CD14-positive monocyte (primary cell): ENCODE measurements at regions not wholly inside any gene's neighbourhood (a gene's known extent, or its start where the extent isn't known, plus 50 kb on each side); places are given as distances from the start of the nearest gene placed in this dataset.

Experiments used
- DNase-seq, 3 donors: peaks; one replicate each; pipeline ENCODE4 v3.0.0-alpha.2; 2011 to 2022
- H2AFZ ChIP-seq: 2 replicates; pipeline ENCODE4 v1.6.0; 2012; ENCODE audit warnings: mild to moderate bottlenecking, low read depth, low read length, inconsistent platforms; ENCODE audit not compliant: insufficient read depth, poor library complexity, severe bottlenecking
- H3K27ac ChIP-seq, 2 donors: 1 replicate in 1 of 2; 2 replicates in 1 of 2; pipeline ENCODE4 v1.5.1; 2012 to 2013; ENCODE audit warnings: low read length in 2 of 2, control low read depth in 1 of 2, inconsistent platforms in 1 of 2, low read depth in 1 of 2, mild to moderate bottlenecking in 1 of 2
- H3K27me3 ChIP-seq, 2 donors: one replicate each; pipeline versions ENCODE4 v1.6.0 to v1.6.1; 2011 to 2013; ENCODE audit warnings: low read length in 2 of 2; ENCODE audit not compliant: control insufficient read depth in 2 of 2, insufficient read depth in 2 of 2
- H3K36me3 ChIP-seq, 2 donors: replicated peaks in 1 of 2; 1 replicate in 1 of 2; 2 replicates in 1 of 2; pipeline versions ENCODE4 v1.5.1 to v1.6.1; 2012 to 2013; ENCODE audit warnings: low read length in 2 of 2, control low read depth in 1 of 2, inconsistent platforms in 1 of 2, mild to moderate bottlenecking in 1 of 2; ENCODE audit not compliant: insufficient read depth in 2 of 2, control insufficient read depth in 1 of 2
- H3K4me1 ChIP-seq, 2 donors: 1 replicate in 1 of 2; 2 replicates in 1 of 2; pipeline versions ENCODE4 v1.5.1 to v1.6.1; 2012 to 2013; ENCODE audit warnings: low read length in 2 of 2, control low read depth in 1 of 2, inconsistent platforms in 1 of 2, mild to moderate bottlenecking in 1 of 2, moderate library complexity in 1 of 2; ENCODE audit not compliant: insufficient read depth in 2 of 2, control insufficient read depth in 1 of 2
- H3K4me2 ChIP-seq: replicated peaks from 2 replicates; pipeline ENCODE3; 2012; ENCODE audit warnings: low read length, moderate library complexity, mild to moderate bottlenecking; ENCODE audit not compliant: poor library complexity, severe bottlenecking; ENCODE audit errors: extremely low read depth
- H3K4me3 ChIP-seq, 3 experiments: fragments of 200-600 bp in 1 of 3; sonication (generic) in 1 of 3; replicated peaks in 1 of 3; 1 replicate in 2 of 3; 2 replicates in 1 of 3; pipeline ENCODE4 v1.5.1; 2011 to 2013; ENCODE audit warnings: low read length in 3 of 3, mild to moderate bottlenecking in 3 of 3, control low read depth in 2 of 3, low read depth in 2 of 3, inconsistent platforms in 1 of 3, moderate library complexity in 1 of 3
- H3K79me2 ChIP-seq: 2 replicates; pipeline ENCODE4 v1.6.0; 2012; ENCODE audit warnings: mild to moderate bottlenecking, control low read depth, inconsistent platforms, low read length, moderate library complexity; ENCODE audit not compliant: insufficient read depth
- H3K9ac ChIP-seq: 2 replicates; pipeline ENCODE4 v1.6.0; 2017; ENCODE audit warnings: low read length, mild to moderate bottlenecking; ENCODE audit not compliant: insufficient read depth, poor library complexity, severe bottlenecking
- H3K9me3 ChIP-seq, 2 donors: replicated peaks in 1 of 2; 1 replicate in 1 of 2; 2 replicates in 1 of 2; pipeline versions ENCODE4 v1.5.1 to v1.6.1; 2012 to 2013; ENCODE audit warnings: low read length in 2 of 2, control low read depth in 1 of 2; ENCODE audit not compliant: control insufficient read depth in 1 of 2, insufficient read depth in 1 of 2
- H4K20me1 ChIP-seq: 2 replicates; pipeline ENCODE4 v1.6.0; 2012; ENCODE audit warnings: mild to moderate bottlenecking, low read length, control low read depth, moderate library complexity; ENCODE audit not compliant: insufficient read depth
- H3K27ac Mint-ChIP-seq, 7 donors: one replicate each; pipeline ENCODE4 v1.8.0; 2020; ENCODE audit warnings: mild to moderate bottlenecking in 7 of 7, mixed read lengths in 7 of 7, moderate library complexity in 6 of 7, inconsistent platforms in 2 of 7
- H3K27me3 Mint-ChIP-seq, 3 donors: one replicate each; pipeline ENCODE4 v1.8.0; 2021 to 2022; ENCODE audit warnings: low read depth in 3 of 3, mild to moderate bottlenecking in 3 of 3, mixed read lengths in 3 of 3, moderate library complexity in 3 of 3, inconsistent platforms in 1 of 3
- H3K36me3 Mint-ChIP-seq, 2 donors: one replicate each; pipeline ENCODE4 v1.8.0; 2020; ENCODE audit warnings: mixed read lengths in 2 of 2, inconsistent platforms in 1 of 2, mild to moderate bottlenecking in 1 of 2
- H3K4me1 Mint-ChIP-seq: one replicate; pipeline ENCODE4 v1.8.0; 2020; ENCODE audit warnings: mild to moderate bottlenecking, mixed read lengths
- H3K4me3 Mint-ChIP-seq, 2 donors: one replicate each; pipeline ENCODE4 v1.8.0; 2020; ENCODE audit warnings: mild to moderate bottlenecking in 2 of 2, mixed read lengths in 2 of 2, moderate library complexity in 1 of 2
- H3K9me3 Mint-ChIP-seq, 7 donors: one replicate each; pipeline ENCODE4 v1.8.0; 2020 to 2022; ENCODE audit warnings: mixed read lengths in 7 of 7, mild to moderate bottlenecking in 6 of 7, moderate library complexity in 6 of 7, inconsistent platforms in 2 of 7
- WGBS: methylation state at CpG from one replicate; pipeline ENCODE4 v1.1.5; 2013; ENCODE audit warnings: missing lambda C conversion rate; ENCODE audit not compliant: insufficient coverage; 5-methylcytosine and 5-hydroxymethylcytosine counted together
- intact Hi-C, 2 donors: fragments of 100-400 bp; cut with micrococcal nuclease; formaldehyde crosslinking; loops; one replicate each; pipeline versions ENCODE4 v1.15.0 to v1.15.1; 2023
- TF ChIP-seq, protein P1 (sequence below): fragments of 200-600 bp; IDR thresholded peaks from one replicate; pipeline ENCODE4 v1.8.0; 2022; ENCODE audit warnings: antibody characterized with exemption, mild to moderate bottlenecking

DNA sequence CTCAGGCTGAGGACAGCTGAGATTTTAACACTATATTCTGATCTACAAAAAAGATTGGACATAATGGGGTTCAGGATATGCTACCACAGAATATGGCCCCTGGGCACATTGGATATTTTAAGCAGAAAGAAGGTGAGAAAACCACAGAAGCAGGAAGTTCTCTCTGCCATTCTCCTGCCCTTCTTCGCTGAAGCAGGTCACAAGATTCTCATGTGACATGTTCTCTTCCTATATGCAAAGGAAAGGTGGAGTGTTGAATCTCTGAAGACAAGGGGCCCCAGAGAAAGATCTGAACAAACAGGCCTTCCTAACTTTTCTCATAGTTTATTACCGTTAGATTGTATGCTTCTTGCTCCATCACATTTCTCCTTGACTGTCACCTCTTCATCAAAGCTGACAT, 285.7 kb downstream of the S1PR1 start:
- Histone ChIP-seq H3K4me1 (no peaks in the 10 kb centered on the region), H3K79me2 (no peaks in the 10 kb centered on the region), H3K36me3 (no peaks in the 10 kb centered on the region), H2AFZ (no peak overlapping the region), H3K9me3 (no peaks in the 10 kb centered on the region), H4K20me1 (no peaks in the 10 kb centered on the region), H3K9ac (no peak overlapping the region), H3K27me3 (no peaks in the 10 kb centered on the region), H3K4me3 (no peak overlapping the region), H3K27ac (no peak overlapping the region), H3K4me2 (no peak overlapping the region)
- no CpG with 5 or more reads among the region's 2 CpGs for WGBS
- intact Hi-C loops: no loop called here
- Mint-ChIP-seq H3K27ac (no peak overlapping the region), H3K4me1 (no peaks in the 10 kb centered on the region), H3K27me3 (peaks cover 0 to 3% (median 0%) of the 10 kb centered on the region in 3 donors), H3K36me3 (no peaks in the 10 kb centered on the region), H3K9me3 (peaks cover 0 to 3% (median 0%) of the 10 kb centered on the region in 7 donors), H3K4me3 (no peak overlapping the region)
- TF ChIP-seq, protein P1, sequence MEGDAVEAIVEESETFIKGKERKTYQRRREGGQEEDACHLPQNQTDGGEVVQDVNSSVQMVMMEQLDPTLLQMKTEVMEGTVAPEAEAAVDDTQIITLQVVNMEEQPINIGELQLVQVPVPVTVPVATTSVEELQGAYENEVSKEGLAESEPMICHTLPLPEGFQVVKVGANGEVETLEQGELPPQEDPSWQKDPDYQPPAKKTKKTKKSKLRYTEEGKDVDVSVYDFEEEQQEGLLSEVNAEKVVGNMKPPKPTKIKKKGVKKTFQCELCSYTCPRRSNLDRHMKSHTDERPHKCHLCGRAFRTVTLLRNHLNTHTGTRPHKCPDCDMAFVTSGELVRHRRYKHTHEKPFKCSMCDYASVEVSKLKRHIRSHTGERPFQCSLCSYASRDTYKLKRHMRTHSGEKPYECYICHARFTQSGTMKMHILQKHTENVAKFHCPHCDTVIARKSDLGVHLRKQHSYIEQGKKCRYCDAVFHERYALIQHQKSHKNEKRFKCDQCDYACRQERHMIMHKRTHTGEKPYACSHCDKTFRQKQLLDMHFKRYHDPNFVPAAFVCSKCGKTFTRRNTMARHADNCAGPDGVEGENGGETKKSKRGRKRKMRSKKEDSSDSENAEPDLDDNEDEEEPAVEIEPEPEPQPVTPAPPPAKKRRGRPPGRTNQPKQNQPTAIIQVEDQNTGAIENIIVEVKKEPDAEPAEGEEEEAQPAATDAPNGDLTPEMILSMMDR: no peak
- no peak for DNase-seq

DNA sequence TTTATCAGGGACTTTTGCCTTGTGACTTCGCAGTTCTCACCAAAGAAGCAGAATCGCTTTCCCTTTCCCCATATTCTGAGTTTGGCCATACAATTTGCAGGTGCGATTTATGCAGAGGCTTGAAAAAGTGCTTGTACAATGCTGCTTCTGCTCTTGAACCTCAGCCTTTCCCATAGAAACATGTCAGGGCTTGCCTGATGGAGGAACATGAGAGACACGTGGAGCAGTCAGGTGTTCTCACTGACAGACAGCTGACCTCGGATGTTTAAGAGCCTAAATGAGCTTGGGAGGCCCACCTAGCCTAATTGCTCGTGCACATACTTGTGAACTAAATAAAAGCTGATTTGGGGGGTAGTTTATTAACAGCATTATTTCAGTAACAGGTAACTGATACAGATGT, 290.0 kb downstream of the S1PR1 start:
- Mint-ChIP-seq H3K36me3 (no peaks in the 10 kb centered on the region), H3K4me3 (no peak overlapping the region), H3K27me3 (no peaks in the 10 kb centered on the region), H3K9me3 (peaks cover 0 to 3% (median 0%) of the 10 kb centered on the region in 7 donors), H3K27ac (no peak overlapping the region), H3K4me1 (no peaks in the 10 kb centered on the region)
- Histone ChIP-seq H3K79me2 (no peaks in the 10 kb centered on the region), H3K4me2 (no peak overlapping the region), H3K4me1 (no peaks in the 10 kb centered on the region), H3K9me3 (no peaks in the 10 kb centered on the region), H4K20me1 (no peaks in the 10 kb centered on the region), H3K4me3 (no peak overlapping the region), H3K27ac (no peak overlapping the region), H3K9ac (no peak overlapping the region), H2AFZ (no peak overlapping the region), H3K27me3 (no peaks in the 10 kb centered on the region), H3K36me3 (no peaks in the 10 kb centered on the region)
- 86% methylated on average over 5 of the region's 6 CpGs for WGBS
- no peak for DNase-seq
- TF ChIP-seq, protein P1: no peak
- intact Hi-C loops: no loop called here
